Endothelial cell of umbilical vein (primary cell): ENCODE measurements at regions not wholly inside any gene's neighbourhood (a gene's known extent, or its start where the extent isn't known, plus 50 kb on each side); places are given as distances from the start of the nearest gene placed in this dataset.

ENCODE experiments used
- CTCF ChIP-seq, 2 donors: IDR thresholded peaks; 1 replicate in 1 of 2; 2 replicates in 1 of 2; pipeline ENCODE4 v1.5.1; 2011; ENCODE audit warnings: low read length in 2 of 2, mild to moderate bottlenecking in 2 of 2, moderate library complexity in 2 of 2, control low read depth in 1 of 2, inconsistent platforms in 1 of 2, low read depth in 1 of 2; ENCODE audit not compliant: insufficient read depth in 1 of 2; ENCODE audit errors: extremely low read depth in 1 of 2
- EZH2 ChIP-seq: IDR thresholded peaks from 2 replicates; pipeline ENCODE4 v1.6.1; 2012; ENCODE audit warnings: borderline replicate concordance, low read depth, mild to moderate bottlenecking, moderate library complexity, low read length, inconsistent platforms; ENCODE audit not compliant: severe bottlenecking
- MAX ChIP-seq: IDR thresholded peaks from 2 replicates; pipeline ENCODE4 v1.6.1; 2011; ENCODE audit not compliant: insufficient read depth, insufficient read length
- MYC ChIP-seq: IDR thresholded peaks from one replicate; pipeline ENCODE4 v1.6.1; 2011; ENCODE audit warnings: mild to moderate bottlenecking, low read depth, low read length
- POLR2A ChIP-seq: IDR thresholded peaks from 2 replicates; pipeline ENCODE4 v1.6.1; 2012; ENCODE audit warnings: low read depth, mild to moderate bottlenecking, control low read depth, low read length

GRCh38 chr1:42012852-42013251 lies 94.1 kb upstream of the HIVEP3 start:
- TF ChIP-seq MAX (no peak), EZH2 (no peak), CTCF (IDR thresholded peaks at IDR 0.05; ENCODE audit: extremely low read depth in 1 of 2, insufficient read depth in 1 of 2, low read depth in 1 of 2, low read length in 2 of 2) (no peak), POLR2A (no peak), MYC (no peak)
